ENCODE measurements at regions not wholly inside any gene's neighbourhood (a gene's known extent, or its start where the extent isn't known, plus 50 kb on each side); places are given as distances from the start of the nearest gene placed in this dataset.

- H3K36me3 ChIP-seq (ENCODE audit: control insufficient read depth in 1 of 2, insufficient read depth in 2 of 2, low read length in 2 of 2), result no peaks in the 10 kb centered on the region
- no peak overlapping the region for H3K14ac ChIP-seq (ENCODE audit: low read length)
- no peaks in the 10 kb centered on the region for H3K79me2 ChIP-seq (ENCODE audit: control insufficient read depth, insufficient read depth, low read length, poor library complexity)
- H2BK5ac ChIP-seq (ENCODE audit: low read depth, low read length, poor library complexity), result no peak overlapping the region
- no peak overlapping the region for H4K8ac ChIP-seq (ENCODE audit: low read depth, low read length)
- H3K18ac ChIP-seq (ENCODE audit: low read length), result no peak overlapping the region
- H3K4ac ChIP-seq (ENCODE audit: low read depth, low read length), result no peak overlapping the region
- H3K9me3 ChIP-seq (ENCODE audit: insufficient read depth, low read depth, low read length), result no peaks in the 10 kb centered on the region
- no peaks in the 10 kb centered on the region for H3K4me1 ChIP-seq (ENCODE audit: control insufficient read depth in 1 of 2, insufficient read depth in 2 of 2, low read length in 2 of 2)
- DNase-seq, result no peak
- H3K4me2 ChIP-seq (ENCODE audit: low read length), result no peak overlapping the region
- no peak overlapping the region for H2BK12ac ChIP-seq (ENCODE audit: low read length)
- no peak overlapping the region for H4K91ac ChIP-seq (ENCODE audit: low read depth, low read length)
- no peak overlapping the region for H4K12ac ChIP-seq (ENCODE audit: low read depth, low read length)
- H2AK5ac ChIP-seq (ENCODE audit: low read length), result no peak overlapping the region
- H3K23ac ChIP-seq (ENCODE audit: low read length), result no peak overlapping the region
- H3K27ac ChIP-seq (ENCODE audit: low read depth, low read length), result no peak overlapping the region
- no CpG with 5 or more reads among the region's 4 CpGs for WGBS (ENCODE audit: extremely low coverage, insufficient coverage, insufficient read length)
- H3K4me3 ChIP-seq (ENCODE audit: low read depth, low read length), result no peak overlapping the region
- no peak overlapping the region for H2BK120ac ChIP-seq (ENCODE audit: insufficient read depth, low read length, poor library complexity)
- no peak overlapping the region for H3K9ac ChIP-seq (ENCODE audit: low read length)
- no peak overlapping the region for H2AFZ ChIP-seq (ENCODE audit: insufficient read depth, low read length, poor library complexity)
- H3K27me3 ChIP-seq (ENCODE audit: insufficient read depth, low read length), result no peaks in the 10 kb centered on the region
- no peaks in the 10 kb centered on the region for H3K79me1 ChIP-seq (ENCODE audit: low read length)
Observed at GRCh38 chr5:27269766-27270165, 231.4 kb upstream of the CDH9 start.

DNA sequence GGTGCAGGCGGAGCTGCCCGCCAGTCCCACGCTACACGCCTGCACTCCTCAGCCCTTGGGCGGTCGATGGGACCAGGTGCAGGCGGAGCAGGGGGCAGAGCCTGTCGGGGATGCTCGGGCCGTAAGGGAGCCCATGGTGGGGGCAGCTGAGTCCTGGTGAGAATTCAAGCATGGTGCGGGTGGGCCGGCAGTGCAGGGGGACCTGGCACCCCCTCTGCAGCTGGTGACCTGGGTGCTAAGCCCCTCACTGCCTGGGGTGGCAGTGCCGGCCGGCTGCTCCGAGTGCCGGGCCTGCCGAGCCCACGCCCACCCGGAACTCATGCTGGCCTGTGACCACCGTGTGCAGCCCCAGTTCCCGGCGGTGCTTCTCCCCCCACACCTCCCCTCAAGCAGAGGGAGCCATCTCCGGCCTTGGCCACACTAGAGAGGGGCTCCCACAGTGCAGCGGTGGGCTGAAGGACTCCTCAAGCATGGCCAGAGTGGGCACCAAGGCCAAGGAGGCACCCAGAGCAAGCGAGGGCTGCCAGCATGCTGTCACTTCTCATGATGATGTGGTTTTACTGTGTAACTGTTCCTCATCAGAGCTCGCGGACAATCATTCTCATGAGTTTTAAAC, 228.9 kb upstream of the CDH9 start:
- Histone ChIP-seq H3K4me3 (ENCODE audit: low read depth, low read length) (no peak overlapping the region), H2AK5ac (ENCODE audit: low read length) (no peak overlapping the region), H2BK5ac (ENCODE audit: low read depth, low read length, poor library complexity) (no peak overlapping the region), H4K12ac (ENCODE audit: low read depth, low read length) (no peak overlapping the region), H3K18ac (ENCODE audit: low read length) (no peak overlapping the region), H3K23ac (ENCODE audit: low read length) (no peak overlapping the region), H3K4ac (ENCODE audit: low read depth, low read length) (no peak overlapping the region), H3K27me3 (ENCODE audit: insufficient read depth, low read length) (no peaks in the 10 kb centered on the region), H3K27ac (ENCODE audit: low read depth, low read length) (no peak overlapping the region), H3K9me3 (ENCODE audit: insufficient read depth, low read depth, low read length) (peaks cover 5% of the 10 kb centered on the region), H3K79me2 (ENCODE audit: control insufficient read depth, insufficient read depth, low read length, poor library complexity) (no peaks in the 10 kb centered on the region), H3K36me3 (ENCODE audit: control insufficient read depth in 1 of 2, insufficient read depth in 2 of 2, low read length in 2 of 2) (no peaks in the 10 kb centered on the region), H4K8ac (ENCODE audit: low read depth, low read length) (no peak overlapping the region), H2BK12ac (ENCODE audit: low read length) (no peak overlapping the region), H3K4me2 (ENCODE audit: low read length) (no peak overlapping the region), H2BK120ac (ENCODE audit: insufficient read depth, low read length, poor library complexity) (no peak overlapping the region), H4K91ac (ENCODE audit: low read depth, low read length) (no peak overlapping the region), H3K4me1 (ENCODE audit: control insufficient read depth in 1 of 2, insufficient read depth in 2 of 2, low read length in 2 of 2) (no peaks in the 10 kb centered on the region), H3K79me1 (ENCODE audit: low read length) (no peaks in the 10 kb centered on the region), H2AFZ (ENCODE audit: insufficient read depth, low read length, poor library complexity) (no peak overlapping the region), H3K14ac (ENCODE audit: low read length) (no peak overlapping the region), H3K9ac (ENCODE audit: low read length) (no peak overlapping the region)
- WGBS (ENCODE audit: extremely low coverage, insufficient coverage, insufficient read length), result no CpG with 5 or more reads among the region's 27 CpGs
- DNase-seq, result no peak

DNA sequence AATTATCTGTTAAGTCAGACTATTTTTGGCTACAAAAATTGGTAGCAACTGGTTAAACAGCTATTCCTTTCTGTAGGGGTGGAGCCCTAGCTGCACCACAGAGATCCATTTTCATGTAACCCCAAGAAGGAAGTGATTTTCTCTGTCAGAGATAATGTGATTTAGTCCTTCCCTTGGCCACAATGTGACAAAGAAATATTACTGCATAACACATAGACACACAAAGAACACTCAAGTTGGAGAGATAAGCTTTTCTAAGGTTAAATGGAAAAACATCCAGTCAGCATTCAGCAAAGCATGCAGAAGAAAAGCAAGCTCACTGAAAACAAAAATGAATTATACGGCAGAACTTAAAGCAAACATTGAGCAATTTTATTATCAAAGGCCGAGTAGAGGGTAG, 227.8 kb upstream of the CDH9 start:
- Histone ChIP-seq H3K4me3 (ENCODE audit: low read depth, low read length) (no peak overlapping the region), H3K4me1 (ENCODE audit: control insufficient read depth in 1 of 2, insufficient read depth in 2 of 2, low read length in 2 of 2) (no peaks in the 10 kb centered on the region), H2BK5ac (ENCODE audit: low read depth, low read length, poor library complexity) (no peak overlapping the region), H3K36me3 (ENCODE audit: control insufficient read depth in 1 of 2, insufficient read depth in 2 of 2, low read length in 2 of 2) (no peaks in the 10 kb centered on the region), H4K12ac (ENCODE audit: low read depth, low read length) (no peak overlapping the region), H3K18ac (ENCODE audit: low read length) (no peak overlapping the region), H3K79me2 (ENCODE audit: control insufficient read depth, insufficient read depth, low read length, poor library complexity) (no peaks in the 10 kb centered on the region), H3K9me3 (ENCODE audit: insufficient read depth, low read depth, low read length) (peaks cover 5% of the 10 kb centered on the region), H3K9ac (ENCODE audit: low read length) (no peak overlapping the region), H3K27ac (ENCODE audit: low read depth, low read length) (no peak overlapping the region), H4K91ac (ENCODE audit: low read depth, low read length) (no peak overlapping the region), H3K4me2 (ENCODE audit: low read length) (no peak overlapping the region), H2AFZ (ENCODE audit: insufficient read depth, low read length, poor library complexity) (no peak overlapping the region), H3K23ac (ENCODE audit: low read length) (no peak overlapping the region), H2BK120ac (ENCODE audit: insufficient read depth, low read length, poor library complexity) (no peak overlapping the region), H4K8ac (ENCODE audit: low read depth, low read length) (no peak overlapping the region), H2AK5ac (ENCODE audit: low read length) (no peak overlapping the region), H3K27me3 (ENCODE audit: insufficient read depth, low read length) (no peaks in the 10 kb centered on the region), H2BK12ac (ENCODE audit: low read length) (no peak overlapping the region), H3K4ac (ENCODE audit: low read depth, low read length) (no peak overlapping the region), H3K79me1 (ENCODE audit: low read length) (no peaks in the 10 kb centered on the region), H3K14ac (ENCODE audit: low read length) (no peak overlapping the region)
- no CpG with 5 or more reads among the region's 2 CpGs for WGBS (ENCODE audit: extremely low coverage, insufficient coverage, insufficient read length)
- no peak for DNase-seq

- H3K9me3 ChIP-seq (ENCODE audit: insufficient read depth, low read depth, low read length), result no peaks in the 10 kb centered on the region
- H3K4me1 ChIP-seq (ENCODE audit: control insufficient read depth in 1 of 2, insufficient read depth in 2 of 2, low read length in 2 of 2), result no peaks in the 10 kb centered on the region
- no peak overlapping the region for H3K14ac ChIP-seq (ENCODE audit: low read length)
- no peak overlapping the region for H2AFZ ChIP-seq (ENCODE audit: insufficient read depth, low read length, poor library complexity)
- WGBS (ENCODE audit: extremely low coverage, insufficient coverage, insufficient read length), result no CpG with 5 or more reads among the region's 3 CpGs
- H2BK5ac ChIP-seq (ENCODE audit: low read depth, low read length, poor library complexity), result no peak overlapping the region
- no peak overlapping the region for H2BK120ac ChIP-seq (ENCODE audit: insufficient read depth, low read length, poor library complexity)
- no peak overlapping the region for H4K12ac ChIP-seq (ENCODE audit: low read depth, low read length)
- H3K27ac ChIP-seq (ENCODE audit: low read depth, low read length), result no peak overlapping the region
- H4K8ac ChIP-seq (ENCODE audit: low read depth, low read length), result no peak overlapping the region
- no peaks in the 10 kb centered on the region for H3K79me1 ChIP-seq (ENCODE audit: low read length)
- no peak overlapping the region for H3K4me2 ChIP-seq (ENCODE audit: low read length)
- no peak overlapping the region for H2BK12ac ChIP-seq (ENCODE audit: low read length)
- H2AK5ac ChIP-seq (ENCODE audit: low read length), result no peak overlapping the region
- no peak overlapping the region for H3K23ac ChIP-seq (ENCODE audit: low read length)
- no peak overlapping the region for H3K18ac ChIP-seq (ENCODE audit: low read length)
- no peak for DNase-seq
- no peak overlapping the region for H4K91ac ChIP-seq (ENCODE audit: low read depth, low read length)
- H3K4me3 ChIP-seq (ENCODE audit: low read depth, low read length), result no peak overlapping the region
- no peak overlapping the region for H3K9ac ChIP-seq (ENCODE audit: low read length)
- H3K36me3 ChIP-seq (ENCODE audit: control insufficient read depth in 1 of 2, insufficient read depth in 2 of 2, low read length in 2 of 2), result no peaks in the 10 kb centered on the region
- H3K27me3 ChIP-seq (ENCODE audit: insufficient read depth, low read length), result no peaks in the 10 kb centered on the region
- no peak overlapping the region for H3K4ac ChIP-seq (ENCODE audit: low read depth, low read length)
- H3K79me2 ChIP-seq (ENCODE audit: control insufficient read depth, insufficient read depth, low read length, poor library complexity), result no peaks in the 10 kb centered on the region
Observed at GRCh38 chr5:27257696-27258095, 219.3 kb upstream of the CDH9 start.
